DND-41 (cell line): ENCODE measurements at regions not wholly inside any gene's neighbourhood (a gene's known extent, or its start where the extent isn't known, plus 50 kb on each side); places are given as distances from the start of the nearest gene placed in this dataset.

Experiments used
- ATAC-seq: fragments of 200-7000 bp; cut with Tn5 transposase; 3 replicates; pipeline ENCODE4 v1.9.1; 2021; ENCODE audit warnings: low read depth; ENCODE audit not compliant: insufficient read depth
- DNase-seq: peaks from one replicate; pipeline ENCODE4 v3.0.0-alpha.2; 2020
- H2AFZ ChIP-seq: 2 replicates; pipeline ENCODE4 v1.6.0; 2012; ENCODE audit warnings: low read depth, low read length
- H3K27ac ChIP-seq: 2 replicates; pipeline ENCODE4 v1.5.1; 2012; ENCODE audit warnings: low read length, inconsistent platforms
- H3K27me3 ChIP-seq: fragments of 200-600 bp; sonication (generic); 2 replicates; pipeline ENCODE4 v1.6.0; 2012; ENCODE audit warnings: low read length, mild to moderate bottlenecking, inconsistent platforms; ENCODE audit not compliant: insufficient read depth, poor library complexity
- H3K36me3 ChIP-seq: 2 replicates; pipeline ENCODE4 v1.5.1; 2012; ENCODE audit warnings: low read length, inconsistent platforms; ENCODE audit not compliant: insufficient read depth
- H3K4me1 ChIP-seq: 2 replicates; pipeline ENCODE4 v1.5.1; 2012; ENCODE audit warnings: mild to moderate bottlenecking, low read length; ENCODE audit not compliant: insufficient read depth
- H3K4me2 ChIP-seq: 2 replicates; pipeline ENCODE4 v1.6.0; 2012; ENCODE audit warnings: mild to moderate bottlenecking, moderate library complexity, low read length, inconsistent platforms; ENCODE audit not compliant: insufficient read depth
- H3K4me3 ChIP-seq, 2 experiments: fragments of 200-600 bp in 1 of 2; shearing (Covaris generic) in 1 of 2; 2 replicates each; pipeline ENCODE4 v1.5.1; 2012 to 2016; ENCODE audit warnings: inconsistent platforms in 2 of 2, low read length in 2 of 2, mild to moderate bottlenecking in 2 of 2, low read depth in 1 of 2, moderate library complexity in 1 of 2
- H3K79me2 ChIP-seq: 2 replicates; pipeline ENCODE4 v1.6.0; 2012; ENCODE audit warnings: low read length, inconsistent platforms; ENCODE audit not compliant: insufficient read depth
- H3K9ac ChIP-seq: 2 replicates; pipeline ENCODE4 v1.6.0; 2012; ENCODE audit warnings: low read depth, mild to moderate bottlenecking, inconsistent platforms, low read length, moderate library complexity
- H3K9me3 ChIP-seq: 2 replicates; pipeline ENCODE4 v1.5.1; 2012; ENCODE audit warnings: low read length, moderate library complexity, mild to moderate bottlenecking, inconsistent platforms; ENCODE audit not compliant: insufficient read depth, severe bottlenecking
- H4K20me1 ChIP-seq: 2 replicates; pipeline ENCODE4 v1.6.0; 2012; ENCODE audit warnings: low read length; ENCODE audit not compliant: insufficient read depth
- CTCF ChIP-seq: IDR thresholded peaks from 2 replicates; pipeline ENCODE4 v1.5.1; 2012; ENCODE audit warnings: borderline replicate concordance, low read length, moderate library complexity, mild to moderate bottlenecking; ENCODE audit not compliant: poor library complexity, severe bottlenecking; ENCODE audit errors: extremely low read depth
- EZH2 ChIP-seq: IDR thresholded peaks from 3 replicates; pipeline ENCODE4 v1.6.1; 2012; ENCODE audit warnings: borderline replicate concordance, low read depth, mild to moderate bottlenecking, moderate library complexity, low read length, inconsistent platforms; ENCODE audit not compliant: severe bottlenecking

GRCh38 chr17:69620363-69620762, 205.9 kb downstream of the MAP2K6 start:
- no peaks in the 10 kb centered on the region for H3K79me2 ChIP-seq
- H3K36me3 ChIP-seq, result no peaks in the 10 kb centered on the region
- H3K9me3 ChIP-seq, result no peaks in the 10 kb centered on the region
- TF ChIP-seq CTCF (no peak), EZH2 (no peak)
- DNase-seq, result no peak
- no peaks in the 10 kb centered on the region for H3K4me1 ChIP-seq
- H2AFZ ChIP-seq, result no peak overlapping the region
- ATAC-seq, result no peak
- no peaks in the 10 kb centered on the region for H3K27me3 ChIP-seq
- no peak overlapping the region for H3K9ac ChIP-seq
- H3K4me2 ChIP-seq, result no peak overlapping the region
- H3K27ac ChIP-seq, result no peak overlapping the region
- no peak overlapping the region for H3K4me3 ChIP-seq
- H4K20me1 ChIP-seq, result no peaks in the 10 kb centered on the region

- Histone ChIP-seq H3K4me2 (no peak overlapping the region), H4K20me1 (no peaks in the 10 kb centered on the region), H2AFZ (no peak overlapping the region), H3K79me2 (no peaks in the 10 kb centered on the region), H3K4me1 (no peaks in the 10 kb centered on the region), H3K9me3 (no peaks in the 10 kb centered on the region), H3K36me3 (no peaks in the 10 kb centered on the region), H3K27ac (no peak overlapping the region), H3K9ac (no peak overlapping the region), H3K4me3 (no peak overlapping the region), H3K27me3 (no peaks in the 10 kb centered on the region)
- TF ChIP-seq CTCF (no peak), EZH2 (no peak)
- no peak for ATAC-seq
- no peak for DNase-seq
These were observed 211.0 kb downstream of the MAP2K6 start for GRCh38 chr17:69625474-69625873.

GRCh38 chr17:69630056-69630635, 215.6 kb downstream of the MAP2K6 start:
- H3K36me3 ChIP-seq, result no peaks in the 10 kb centered on the region
- no peaks in the 10 kb centered on the region for H3K27me3 ChIP-seq
- no peak overlapping the region for H3K9ac ChIP-seq
- no peak overlapping the region for H3K27ac ChIP-seq
- TF ChIP-seq CTCF (no peak), EZH2 (no peak)
- no peak for ATAC-seq
- H4K20me1 ChIP-seq, result no peaks in the 10 kb centered on the region
- no peak overlapping the region for H2AFZ ChIP-seq
- H3K9me3 ChIP-seq, result no peaks in the 10 kb centered on the region
- H3K4me2 ChIP-seq, result no peak overlapping the region
- DNase-seq, result no peak
- no peak overlapping the region for H3K4me3 ChIP-seq
- no peaks in the 10 kb centered on the region for H3K4me1 ChIP-seq
- no peaks in the 10 kb centered on the region for H3K79me2 ChIP-seq

- Histone ChIP-seq H3K9ac (no peak overlapping the region), H3K27me3 (no peaks in the 10 kb centered on the region), H3K79me2 (no peaks in the 10 kb centered on the region), H3K36me3 (no peaks in the 10 kb centered on the region), H3K4me1 (no peaks in the 10 kb centered on the region), H3K4me3 (no peak overlapping the region), H3K4me2 (no peak overlapping the region), H2AFZ (no peak overlapping the region), H4K20me1 (no peaks in the 10 kb centered on the region), H3K27ac (no peak overlapping the region), H3K9me3 (no peaks in the 10 kb centered on the region)
- TF ChIP-seq EZH2 (no peak), CTCF (no peak)
- DNase-seq (no peak), ATAC-seq (no peak)
These were observed 220.3 kb downstream of the MAP2K6 start for GRCh38 chr17:69634844-69635243.
